ENCODE measurements at regions not wholly inside any gene's neighbourhood (a gene's known extent, or its start where the extent isn't known, plus 50 kb on each side); places are given as distances from the start of the nearest gene placed in this dataset.

GRCh38 chr3:177300039-177300833, 103.0 kb upstream of the TBL1XR1 start:
- no peaks in the 10 kb centered on the region for H3K27me3 Mint-ChIP-seq (ENCODE audit: low read depth)
- no peak overlapping the region for H3K27ac Mint-ChIP-seq (ENCODE audit: unreplicated experiment)
- H3K4me3 Mint-ChIP-seq (ENCODE audit: unreplicated experiment) = no peak overlapping the region
- DNase-seq (ENCODE audit: low spot score) = no peak
- H3K4me1 Mint-ChIP-seq (ENCODE audit: low read depth) = peaks cover 13% of the 10 kb centered on the region
- TF ChIP-seq CTCF (IDR thresholded peaks at IDR 0.05) = no peak
- H3K36me3 Mint-ChIP-seq (ENCODE audit: low read depth) = no peaks in the 10 kb centered on the region
- H3K9me3 Mint-ChIP-seq (ENCODE audit: low read depth) = no peaks in the 10 kb centered on the region

GRCh38 chr3:177300842-177301241, 103.6 kb upstream of the TBL1XR1 start:
- Mint-ChIP-seq H3K4me1 (ENCODE audit: low read depth) (peaks cover 17% of the 10 kb centered on the region), H3K27ac (ENCODE audit: unreplicated experiment) (no peak overlapping the region), H3K4me3 (ENCODE audit: unreplicated experiment) (no peak overlapping the region), H3K36me3 (ENCODE audit: low read depth) (no peaks in the 10 kb centered on the region), H3K27me3 (ENCODE audit: low read depth) (no peaks in the 10 kb centered on the region), H3K9me3 (ENCODE audit: low read depth) (no peaks in the 10 kb centered on the region)
- no peak for DNase-seq (ENCODE audit: low spot score)
- no peak for TF ChIP-seq CTCF (IDR thresholded peaks at IDR 0.05)

GRCh38 chr3:177306252-177306651, 109.0 kb upstream of the TBL1XR1 start:
- H3K27ac Mint-ChIP-seq (ENCODE audit: unreplicated experiment) = no peak overlapping the region
- H3K36me3 Mint-ChIP-seq (ENCODE audit: low read depth) = no peaks in the 10 kb centered on the region
- H3K9me3 Mint-ChIP-seq (ENCODE audit: low read depth) = peaks cover 6% of the 10 kb centered on the region
- DNase-seq (ENCODE audit: low spot score) = no peak
- no peak overlapping the region for H3K4me3 Mint-ChIP-seq (ENCODE audit: unreplicated experiment)
- TF ChIP-seq CTCF (IDR thresholded peaks at IDR 0.05) = no peak
- H3K27me3 Mint-ChIP-seq (ENCODE audit: low read depth) = no peaks in the 10 kb centered on the region
- peaks cover 24% of the 10 kb centered on the region for H3K4me1 Mint-ChIP-seq (ENCODE audit: low read depth)

GRCh38 chr3:177307391-177307790, 110.1 kb upstream of the TBL1XR1 start:
- Mint-ChIP-seq H3K36me3 (ENCODE audit: low read depth) (no peaks in the 10 kb centered on the region), H3K27me3 (ENCODE audit: low read depth) (no peaks in the 10 kb centered on the region), H3K4me1 (ENCODE audit: low read depth) (peaks cover 24% of the 10 kb centered on the region), H3K4me3 (ENCODE audit: unreplicated experiment) (no peak overlapping the region), H3K27ac (ENCODE audit: unreplicated experiment) (no peak overlapping the region), H3K9me3 (ENCODE audit: low read depth) (peaks cover 8% of the 10 kb centered on the region)
- no peak for TF ChIP-seq CTCF (IDR thresholded peaks at IDR 0.05)
- no peak for DNase-seq (ENCODE audit: low spot score)

- Mint-ChIP-seq H3K27me3 (ENCODE audit: low read depth) (no peaks in the 10 kb centered on the region), H3K27ac (ENCODE audit: unreplicated experiment) (no peak overlapping the region), H3K36me3 (ENCODE audit: low read depth) (peaks cover 2% of the 10 kb centered on the region), H3K4me1 (ENCODE audit: low read depth) (peaks cover 24% of the 10 kb centered on the region), H3K4me3 (ENCODE audit: unreplicated experiment) (no peak overlapping the region), H3K9me3 (ENCODE audit: low read depth) (peaks cover 11% of the 10 kb centered on the region)
- no peak for TF ChIP-seq CTCF (IDR thresholded peaks at IDR 0.05)
- DNase-seq (ENCODE audit: low spot score) = no peak
Observed at GRCh38 chr3:177307826-177308225, 110.5 kb upstream of the TBL1XR1 start.

Measured in chondrocyte (in vitro differentiated cells).